ENCODE measurements at regions not wholly inside any gene's neighbourhood (a gene's known extent, or its start where the extent isn't known, plus 50 kb on each side); places are given as distances from the start of the nearest gene placed in this dataset.
"Not testable (repeated sequence)": the region's sequence is repeated elsewhere in the genome, so short reads cannot be mapped to it uniquely, and the experiment has no call there.

- Histone ChIP-seq H3K27me3 (ENCODE audit: control insufficient read depth, insufficient read depth, low read length) (no peaks in the 10 kb centered on the region), H3K4me3 (ENCODE audit: low read depth, low read length) (no peak overlapping the region), H3K9ac (ENCODE audit: low read length) (no peak overlapping the region), H3K36me3 (ENCODE audit: control insufficient read depth, insufficient read depth, low read length) (no peaks in the 10 kb centered on the region), H3K9me3 (ENCODE audit: control insufficient read depth, insufficient read depth, low read depth, low read length) (peaks cover 5% of the 10 kb centered on the region), H3K4me1 (ENCODE audit: control insufficient read depth, insufficient read depth, low read length) (no peaks in the 10 kb centered on the region), H3K27ac (ENCODE audit: low read depth, low read length) (no peak overlapping the region)
These were observed 168.0 kb downstream of the PHLDA1 start for GRCh38 chr12:75863533-75863932.

DNA sequence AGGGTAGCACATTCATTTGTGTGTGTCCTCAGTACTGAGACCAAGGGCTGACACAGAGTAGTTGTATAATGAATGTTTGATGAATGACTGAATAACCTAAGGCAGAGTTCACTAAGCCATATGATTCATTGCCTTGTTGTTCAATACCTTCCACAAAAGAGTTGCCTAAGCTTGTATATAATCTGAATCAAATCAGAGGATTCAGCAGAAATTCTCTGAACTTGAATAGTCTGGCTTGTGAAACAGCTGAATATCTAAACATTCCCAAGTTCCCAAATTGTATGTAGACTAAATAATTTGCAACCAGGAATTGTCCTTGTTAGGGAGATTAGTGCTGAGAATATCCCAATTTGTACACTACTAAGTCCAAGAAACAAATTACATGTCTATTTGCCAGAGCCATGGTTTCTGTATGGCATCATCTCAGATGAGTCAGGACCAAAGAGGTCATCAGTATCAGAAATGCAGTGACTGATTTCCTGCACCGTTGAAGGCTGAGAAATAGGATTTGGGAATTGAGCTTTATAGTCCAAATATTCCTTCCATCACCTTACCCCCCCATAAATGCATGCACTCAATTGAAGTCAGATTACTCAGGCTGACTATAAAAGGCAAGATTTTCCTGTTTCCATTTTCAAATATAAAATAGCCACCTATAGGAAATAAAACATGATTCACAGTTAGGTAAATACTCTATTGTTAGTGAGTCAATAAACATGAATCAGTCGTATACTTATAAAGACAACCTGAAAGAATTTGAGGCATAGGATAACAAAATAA, 168.7 kb downstream of the PHLDA1 start:
- no peak overlapping the region for H3K4me3 ChIP-seq (ENCODE audit: low read depth, low read length)
- no peak overlapping the region for H3K9ac ChIP-seq (ENCODE audit: low read length)
- H3K36me3 ChIP-seq (ENCODE audit: control insufficient read depth, insufficient read depth, low read length) = no peaks in the 10 kb centered on the region
- peaks cover 5% of the 10 kb centered on the region for H3K9me3 ChIP-seq (ENCODE audit: control insufficient read depth, insufficient read depth, low read depth, low read length)
- H3K27ac ChIP-seq (ENCODE audit: low read depth, low read length) = no peak overlapping the region
- H3K4me1 ChIP-seq (ENCODE audit: control insufficient read depth, insufficient read depth, low read length) = no peaks in the 10 kb centered on the region
- no peaks in the 10 kb centered on the region for H3K27me3 ChIP-seq (ENCODE audit: control insufficient read depth, insufficient read depth, low read length)

- Histone ChIP-seq H3K9me3 (ENCODE audit: control insufficient read depth, insufficient read depth, low read depth, low read length) (no peaks in the 10 kb centered on the region), H3K27me3 (ENCODE audit: control insufficient read depth, insufficient read depth, low read length) (no peaks in the 10 kb centered on the region), H3K36me3 (ENCODE audit: control insufficient read depth, insufficient read depth, low read length) (no peaks in the 10 kb centered on the region), H3K4me3 (ENCODE audit: low read depth, low read length) (no peak overlapping the region), H3K27ac (ENCODE audit: low read depth, low read length) (no peak overlapping the region), H3K4me1 (ENCODE audit: control insufficient read depth, insufficient read depth, low read length) (no peaks in the 10 kb centered on the region), H3K9ac (ENCODE audit: low read length) (no peak overlapping the region)
These were observed 171.7 kb downstream of the PHLDA1 start for GRCh38 chr12:75859868-75860267.

DNA sequence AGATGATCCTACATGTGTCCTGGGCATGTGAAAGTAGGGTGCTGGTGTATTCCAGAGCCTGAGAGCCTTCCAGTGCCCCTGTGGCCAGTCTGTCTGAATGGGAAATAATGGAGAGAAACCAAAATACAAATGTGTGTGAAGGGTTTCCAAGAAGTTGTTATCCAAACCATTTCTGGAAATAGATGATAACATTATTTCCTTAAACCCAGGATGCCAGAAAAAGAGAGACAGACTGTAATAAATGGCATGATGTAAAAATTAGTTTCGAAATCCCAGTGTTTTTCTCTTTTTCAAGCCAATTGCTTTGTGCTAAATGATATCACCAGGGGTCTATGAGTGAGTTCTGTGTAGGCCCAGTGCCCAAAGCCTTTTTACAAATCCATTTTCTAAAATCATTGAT, 175.3 kb downstream of the PHLDA1 start:
- Histone ChIP-seq H3K9me3 (ENCODE audit: control insufficient read depth, insufficient read depth, low read depth, low read length) (no peaks in the 10 kb centered on the region), H3K27me3 (ENCODE audit: control insufficient read depth, insufficient read depth, low read length) (no peaks in the 10 kb centered on the region), H3K4me3 (ENCODE audit: low read depth, low read length) (no peak overlapping the region), H3K9ac (ENCODE audit: low read length) (no peak overlapping the region), H3K4me1 (ENCODE audit: control insufficient read depth, insufficient read depth, low read length) (peaks cover 1% of the 10 kb centered on the region), H3K36me3 (ENCODE audit: control insufficient read depth, insufficient read depth, low read length) (no peaks in the 10 kb centered on the region), H3K27ac (ENCODE audit: low read depth, low read length) (no peak overlapping the region)

DNA sequence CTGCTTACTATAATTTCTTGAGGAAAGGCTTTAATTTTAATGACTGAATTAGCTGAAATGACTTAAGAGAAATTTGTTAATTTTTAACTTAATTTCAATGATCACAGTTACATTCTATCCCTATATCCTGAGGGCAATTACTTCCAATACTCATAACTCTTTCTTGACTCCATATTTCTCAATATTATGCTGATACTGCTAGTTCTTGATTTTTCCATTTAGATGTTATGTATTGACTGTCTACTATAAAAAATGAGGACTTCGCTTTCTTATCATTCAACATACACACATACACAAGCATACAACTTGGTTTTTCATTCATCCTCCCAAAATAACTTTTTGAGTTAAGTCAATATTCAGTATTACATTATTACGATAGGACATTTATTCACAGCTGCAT, 176.2 kb downstream of the PHLDA1 start:
- H3K27me3 ChIP-seq (ENCODE audit: control insufficient read depth, insufficient read depth, low read length) = no peaks in the 10 kb centered on the region
- H3K27ac ChIP-seq (ENCODE audit: low read depth, low read length) = no peak overlapping the region
- H3K4me1 ChIP-seq (ENCODE audit: control insufficient read depth, insufficient read depth, low read length) = peaks cover 7% of the 10 kb centered on the region
- no peak overlapping the region for H3K4me3 ChIP-seq (ENCODE audit: low read depth, low read length)
- H3K9me3 ChIP-seq (ENCODE audit: control insufficient read depth, insufficient read depth, low read depth, low read length) = no peaks in the 10 kb centered on the region
- no peaks in the 10 kb centered on the region for H3K36me3 ChIP-seq (ENCODE audit: control insufficient read depth, insufficient read depth, low read length)
- H3K9ac ChIP-seq (ENCODE audit: low read length) = no peak overlapping the region

DNA sequence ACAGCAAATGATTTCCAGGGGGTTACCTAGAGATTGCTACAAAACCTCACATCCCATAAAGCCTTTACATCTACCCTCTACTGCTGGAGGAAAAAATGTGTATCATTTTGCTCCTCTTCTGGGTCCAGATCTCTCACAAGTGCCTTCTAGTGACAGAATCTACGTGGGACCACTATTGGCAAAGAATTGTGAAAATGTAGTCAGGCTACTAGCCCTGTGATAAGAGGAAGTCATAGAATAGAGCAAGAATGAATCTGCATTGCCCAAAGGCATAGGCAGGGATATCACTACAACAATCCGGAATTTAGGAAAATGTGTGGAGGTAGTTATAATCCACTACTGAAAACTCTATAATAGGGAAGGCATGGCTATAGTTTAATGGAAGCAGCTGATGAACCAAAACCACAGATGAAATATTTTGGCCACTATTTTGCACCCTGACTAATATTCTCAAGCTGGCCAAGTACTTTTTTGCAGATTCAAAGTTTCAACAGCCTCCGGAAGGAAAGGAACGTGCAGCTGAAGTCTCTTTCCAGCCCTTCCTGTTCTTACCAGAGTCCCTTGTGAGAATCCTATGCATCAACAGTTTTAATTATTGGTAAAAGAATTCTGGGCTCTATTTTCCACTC, 176.8 kb downstream of the PHLDA1 start:
- Histone ChIP-seq H3K36me3 (ENCODE audit: control insufficient read depth, insufficient read depth, low read length) (no peaks in the 10 kb centered on the region), H3K9me3 (ENCODE audit: control insufficient read depth, insufficient read depth, low read depth, low read length) (no peaks in the 10 kb centered on the region), H3K27ac (ENCODE audit: low read depth, low read length) (no peak overlapping the region), H3K9ac (ENCODE audit: low read length) (no peak overlapping the region), H3K4me3 (ENCODE audit: low read depth, low read length) (no peak overlapping the region), H3K4me1 (ENCODE audit: control insufficient read depth, insufficient read depth, low read length) (peaks cover 7% of the 10 kb centered on the region), H3K27me3 (ENCODE audit: control insufficient read depth, insufficient read depth, low read length) (no peaks in the 10 kb centered on the region)

DNA sequence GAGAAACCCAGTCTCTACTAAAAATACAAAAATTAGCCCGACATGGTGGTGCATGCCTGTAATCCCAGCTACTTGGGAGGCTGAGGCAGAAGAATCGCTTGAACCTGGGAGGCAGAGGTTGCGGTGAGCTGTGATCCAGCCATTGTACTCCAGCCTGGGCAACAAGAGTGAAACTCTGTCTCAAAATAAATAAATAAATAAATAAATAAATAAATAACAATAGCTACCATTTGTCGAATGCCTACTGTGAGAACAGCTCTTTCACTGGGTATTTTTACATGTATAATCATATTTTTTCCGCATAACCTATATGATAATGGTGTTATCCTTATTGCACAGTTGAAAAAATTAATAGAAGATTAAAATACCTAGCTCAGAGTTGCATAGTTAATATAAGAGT, 177.4 kb downstream of the PHLDA1 start:
- H3K4me3 ChIP-seq (ENCODE audit: low read depth, low read length); H3K4me1 ChIP-seq (ENCODE audit: control insufficient read depth, insufficient read depth, low read length); H3K9me3 ChIP-seq (ENCODE audit: control insufficient read depth, insufficient read depth, low read depth, low read length); H3K27ac ChIP-seq (ENCODE audit: low read depth, low read length); H3K27me3 ChIP-seq (ENCODE audit: control insufficient read depth, insufficient read depth, low read length); H3K9ac ChIP-seq (ENCODE audit: low read length); H3K36me3 ChIP-seq (ENCODE audit: control insufficient read depth, insufficient read depth, low read length): not testable (repeated sequence)

GRCh38 chr12:75853626-75854025, 177.9 kb downstream of the PHLDA1 start:
- Histone ChIP-seq H3K4me3 (ENCODE audit: low read depth, low read length) (no peak overlapping the region), H3K27me3 (ENCODE audit: control insufficient read depth, insufficient read depth, low read length) (no peaks in the 10 kb centered on the region), H3K27ac (ENCODE audit: low read depth, low read length) (no peak overlapping the region), H3K4me1 (ENCODE audit: control insufficient read depth, insufficient read depth, low read length) (peaks cover 7% of the 10 kb centered on the region), H3K9ac (ENCODE audit: low read length) (no peak overlapping the region), H3K36me3 (ENCODE audit: control insufficient read depth, insufficient read depth, low read length) (no peaks in the 10 kb centered on the region), H3K9me3 (ENCODE audit: control insufficient read depth, insufficient read depth, low read depth, low read length) (no peaks in the 10 kb centered on the region)

DNA sequence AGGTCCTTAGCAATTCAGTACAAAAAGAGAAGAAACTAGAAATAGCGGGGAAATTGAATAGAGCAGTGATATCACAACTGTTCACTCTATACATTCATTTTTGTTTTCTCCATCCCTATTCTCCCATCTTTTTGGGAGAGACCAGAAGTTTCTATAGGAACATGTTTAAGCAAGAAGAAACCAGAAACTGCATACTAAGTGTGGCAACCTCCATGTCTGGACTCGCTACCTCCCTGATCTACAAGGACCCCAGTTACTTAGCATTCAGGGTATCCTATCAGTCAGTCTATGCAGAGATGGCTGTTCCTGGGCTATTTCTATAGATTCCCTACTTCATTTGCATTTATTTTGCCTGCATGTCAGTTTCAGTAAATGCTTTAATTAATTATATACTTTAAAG, 178.6 kb downstream of the PHLDA1 start:
- Histone ChIP-seq H3K4me3 (ENCODE audit: low read depth, low read length) (no peak overlapping the region), H3K36me3 (ENCODE audit: control insufficient read depth, insufficient read depth, low read length) (no peaks in the 10 kb centered on the region), H3K9ac (ENCODE audit: low read length) (no peak overlapping the region), H3K4me1 (ENCODE audit: control insufficient read depth, insufficient read depth, low read length) (peaks cover 7% of the 10 kb centered on the region), H3K27ac (ENCODE audit: low read depth, low read length) (no peak overlapping the region), H3K9me3 (ENCODE audit: control insufficient read depth, insufficient read depth, low read depth, low read length) (no peaks in the 10 kb centered on the region), H3K27me3 (ENCODE audit: control insufficient read depth, insufficient read depth, low read length) (no peaks in the 10 kb centered on the region)

DNA sequence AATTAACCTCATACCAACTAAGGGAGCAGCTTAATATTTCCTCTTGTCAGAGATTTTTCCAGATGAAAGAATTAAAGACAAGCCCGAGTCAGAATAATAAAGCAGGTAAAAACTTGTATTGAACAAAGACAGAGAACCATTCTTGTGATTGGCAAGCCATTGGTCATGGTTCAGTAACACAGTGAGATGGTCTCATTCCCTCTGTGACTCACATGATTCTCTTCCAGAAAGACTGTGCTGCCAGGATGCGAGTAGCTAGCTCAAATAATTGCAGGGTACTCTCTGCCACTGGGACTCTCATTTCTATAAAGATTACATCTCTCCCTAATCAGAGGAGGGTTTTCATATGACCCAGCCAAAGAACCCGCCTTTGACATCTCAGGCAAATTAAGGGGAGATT, 179.4 kb downstream of the PHLDA1 start:
- Histone ChIP-seq H3K27me3 (ENCODE audit: control insufficient read depth, insufficient read depth, low read length) (no peaks in the 10 kb centered on the region), H3K4me3 (ENCODE audit: low read depth, low read length) (no peak overlapping the region), H3K36me3 (ENCODE audit: control insufficient read depth, insufficient read depth, low read length) (no peaks in the 10 kb centered on the region), H3K27ac (ENCODE audit: low read depth, low read length) (no peak overlapping the region), H3K4me1 (ENCODE audit: control insufficient read depth, insufficient read depth, low read length) (peaks cover 7% of the 10 kb centered on the region), H3K9ac (ENCODE audit: low read length) (no peak overlapping the region), H3K9me3 (ENCODE audit: control insufficient read depth, insufficient read depth, low read depth, low read length) (no peaks in the 10 kb centered on the region)

GRCh38 chr12:75850721-75851462, 180.7 kb downstream of the PHLDA1 start:
- Histone ChIP-seq H3K9ac (ENCODE audit: low read length) (no peak overlapping the region), H3K27me3 (ENCODE audit: control insufficient read depth, insufficient read depth, low read length) (no peaks in the 10 kb centered on the region), H3K9me3 (ENCODE audit: control insufficient read depth, insufficient read depth, low read depth, low read length) (peaks cover 7% of the 10 kb centered on the region), H3K36me3 (ENCODE audit: control insufficient read depth, insufficient read depth, low read length) (no peaks in the 10 kb centered on the region), H3K27ac (ENCODE audit: low read depth, low read length) (no peak overlapping the region), H3K4me3 (ENCODE audit: low read depth, low read length) (no peak overlapping the region), H3K4me1 (ENCODE audit: control insufficient read depth, insufficient read depth, low read length) (peaks cover 7% of the 10 kb centered on the region)
